22Rv1 (cell line): ENCODE measurements at regions not wholly inside any gene's neighbourhood (a gene's known extent, or its start where the extent isn't known, plus 50 kb on each side); places are given as distances from the start of the nearest gene placed in this dataset.
"Not testable (repeated sequence)": the region's sequence is repeated elsewhere in the genome, so short reads cannot be mapped to it uniquely, and the experiment has no call there.

Experiments used
- H3K27ac ChIP-seq: fragments of 450-650 bp; 2 replicates; pipeline ENCODE4 v1.5.1; 2017
- ZFX ChIP-seq: fragments of 450-650 bp; IDR thresholded peaks from 2 replicates; pipeline ENCODE4 v1.6.1; 2017; ENCODE audit warnings: antibody characterized with exemption, borderline replicate concordance
- TF ChIP-seq, protein P1 (sequence below): fragments of 450-650 bp; IDR thresholded peaks from 2 replicates; pipeline ENCODE4 v1.5.1; 2017; ENCODE audit warnings: mild to moderate bottlenecking

DNA sequence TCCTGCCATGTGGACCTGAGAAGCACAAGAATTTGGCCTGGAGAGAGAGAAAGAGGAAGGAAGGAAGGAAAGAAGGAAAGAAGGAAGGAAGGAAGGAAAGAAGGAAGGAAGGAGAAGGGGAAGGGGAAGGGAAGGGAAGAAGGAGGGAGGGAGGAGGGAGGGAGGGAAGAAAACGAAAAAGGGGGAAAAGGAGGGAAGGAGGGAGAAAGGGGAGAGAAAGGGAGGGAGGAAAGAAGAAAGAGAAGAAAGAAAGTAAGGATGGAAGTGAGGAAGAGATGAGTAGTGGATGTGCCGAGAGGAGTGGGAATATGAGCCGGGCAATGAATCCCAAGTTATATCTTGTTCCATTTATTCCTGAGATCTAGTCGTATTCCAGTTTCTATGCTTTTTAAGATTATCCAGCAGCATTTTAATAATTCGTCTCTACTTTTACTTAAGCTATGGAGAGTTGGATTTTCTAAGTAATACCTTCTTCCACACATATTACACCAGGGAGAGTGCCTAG is 247.8 kb downstream of the TDRD15 start:
- no peak overlapping the region for H3K27ac ChIP-seq
- no peak for TF ChIP-seq ZFX
- TF ChIP-seq, protein P1, sequence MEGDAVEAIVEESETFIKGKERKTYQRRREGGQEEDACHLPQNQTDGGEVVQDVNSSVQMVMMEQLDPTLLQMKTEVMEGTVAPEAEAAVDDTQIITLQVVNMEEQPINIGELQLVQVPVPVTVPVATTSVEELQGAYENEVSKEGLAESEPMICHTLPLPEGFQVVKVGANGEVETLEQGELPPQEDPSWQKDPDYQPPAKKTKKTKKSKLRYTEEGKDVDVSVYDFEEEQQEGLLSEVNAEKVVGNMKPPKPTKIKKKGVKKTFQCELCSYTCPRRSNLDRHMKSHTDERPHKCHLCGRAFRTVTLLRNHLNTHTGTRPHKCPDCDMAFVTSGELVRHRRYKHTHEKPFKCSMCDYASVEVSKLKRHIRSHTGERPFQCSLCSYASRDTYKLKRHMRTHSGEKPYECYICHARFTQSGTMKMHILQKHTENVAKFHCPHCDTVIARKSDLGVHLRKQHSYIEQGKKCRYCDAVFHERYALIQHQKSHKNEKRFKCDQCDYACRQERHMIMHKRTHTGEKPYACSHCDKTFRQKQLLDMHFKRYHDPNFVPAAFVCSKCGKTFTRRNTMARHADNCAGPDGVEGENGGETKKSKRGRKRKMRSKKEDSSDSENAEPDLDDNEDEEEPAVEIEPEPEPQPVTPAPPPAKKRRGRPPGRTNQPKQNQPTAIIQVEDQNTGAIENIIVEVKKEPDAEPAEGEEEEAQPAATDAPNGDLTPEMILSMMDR = no peak

- TF ChIP-seq, protein P1 = peak; percentile 77
- TF ChIP-seq ZFX = no peak
- no peak overlapping the region for H3K27ac ChIP-seq
These were observed 248.9 kb downstream of the TDRD15 start for GRCh38 chr2:21372654-21373053.

DNA sequence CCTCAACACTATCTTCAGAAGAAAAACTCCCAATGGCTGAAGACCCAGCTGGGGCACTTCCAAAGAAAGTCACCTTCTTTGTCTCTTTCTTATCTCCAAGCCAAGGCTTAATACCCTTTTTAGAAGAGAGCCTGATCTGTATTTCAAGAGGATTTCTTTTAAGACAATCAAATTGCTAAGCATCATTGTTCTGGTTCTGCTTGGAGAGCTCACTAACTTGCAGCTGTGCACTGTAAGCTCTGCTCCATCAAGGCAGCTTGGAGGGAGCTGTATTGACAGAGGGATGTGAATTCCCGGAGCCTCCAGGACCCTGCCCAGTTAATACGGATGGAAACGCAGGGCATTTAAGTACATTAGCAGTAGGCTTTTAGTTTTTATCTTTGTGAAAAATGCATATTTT is 253.1 kb downstream of the TDRD15 start:
- no peak overlapping the region for H3K27ac ChIP-seq
- TF ChIP-seq, protein P1 = no peak
- TF ChIP-seq ZFX = no peak

DNA sequence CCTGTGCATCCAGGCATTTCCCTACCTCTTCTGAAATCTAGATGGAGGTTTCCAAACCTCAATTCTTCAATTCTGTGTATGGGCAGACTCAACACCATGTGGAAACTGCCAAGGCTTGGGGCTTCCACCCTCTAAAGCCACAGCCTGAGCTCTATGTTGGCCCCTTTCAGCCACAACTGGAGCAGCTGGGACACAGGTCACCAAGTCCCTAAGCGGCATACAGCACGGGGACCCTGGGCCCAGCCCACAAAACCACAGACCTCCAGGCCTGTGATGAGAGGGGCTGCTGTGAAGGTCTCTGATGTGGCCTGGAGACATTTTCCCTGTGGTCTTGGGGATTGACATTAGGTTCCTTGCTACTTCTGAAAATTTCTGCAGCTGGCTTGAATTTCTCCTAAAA is 255.4 kb downstream of the TDRD15 start:
- no peak overlapping the region for H3K27ac ChIP-seq
- TF ChIP-seq, protein P1 = no peak

DNA sequence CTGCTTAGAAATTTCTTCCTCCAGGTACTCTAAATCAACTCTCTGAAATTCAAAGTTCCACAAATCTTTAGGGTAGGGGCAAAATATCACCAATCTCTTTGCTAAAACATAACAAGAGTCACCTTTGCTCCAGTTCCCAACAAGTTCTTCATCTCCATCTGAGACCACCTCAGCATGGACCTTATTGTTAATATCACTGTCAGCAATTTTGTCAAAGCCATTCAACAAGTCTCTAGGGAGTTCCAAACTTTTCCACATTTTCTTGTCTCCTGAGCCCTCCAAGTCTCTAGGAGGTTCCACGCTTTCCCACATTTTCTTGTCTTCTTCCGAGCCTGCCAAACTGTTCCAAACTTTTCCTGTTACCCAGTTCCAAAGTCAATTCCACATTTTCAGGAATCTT is 255.9 kb downstream of the TDRD15 start:
- H3K27ac ChIP-seq = not testable (repeated sequence)

GRCh38 chr2:21381421-21381820 is 257.7 kb downstream of the TDRD15 start:
- no peak overlapping the region for H3K27ac ChIP-seq
- TF ChIP-seq, protein P1 = no peak
- no peak for TF ChIP-seq ZFX

- H3K27ac ChIP-seq = no peak overlapping the region
- no peak for TF ChIP-seq ZFX
- TF ChIP-seq, protein P1 = no peak
These were observed 259.1 kb downstream of the TDRD15 start for GRCh38 chr2:21382701-21383520.

- H3K27ac ChIP-seq = no peak overlapping the region
- TF ChIP-seq, protein P1 = no peak
- TF ChIP-seq ZFX = no peak
These were observed 262.9 kb downstream of the TDRD15 start for GRCh38 chr2:21386666-21387065.
